OCI-LY3 (cell line): ENCODE measurements at regions not wholly inside any gene's neighbourhood (a gene's known extent, or its start where the extent isn't known, plus 50 kb on each side); places are given as distances from the start of the nearest gene placed in this dataset.
A peak's percentile ranks its signal among the peaks of the same experiment; 100 is the strongest.

Experiments
- H2AFZ ChIP-seq: fragments of 200-600, 300-600 bp; shearing (Covaris generic); 2 replicates; pipeline ENCODE4 v1.6.0; 2014; ENCODE audit warnings: antibody characterized with exemption, low read depth, low read length
- H3K27ac ChIP-seq: fragments of 200-600, 300-600 bp; sonication (generic); 2 replicates; pipeline ENCODE4 v1.5.1; 2014; ENCODE audit warnings: mild to moderate bottlenecking, low read length, moderate library complexity, mixed read lengths
- H3K27me3 ChIP-seq: fragments of 200-600, 300-600 bp; sonication (generic); 2 replicates; pipeline ENCODE4 v1.6.1; 2014; ENCODE audit warnings: low read depth, low read length, mixed read lengths
- H3K36me3 ChIP-seq: fragments of 200-600, 300-600 bp; sonication (generic); replicated peaks from 2 replicates; pipeline ENCODE3; 2014; ENCODE audit warnings: low read depth, low read length, mixed read lengths
- H3K4me1 ChIP-seq: fragments of 300-600, 200-600 bp; sonication (generic); 2 replicates; pipeline ENCODE4 v1.6.1; 2014; ENCODE audit warnings: low read length, mixed read lengths
- H3K4me2 ChIP-seq: fragments of 200-600, 300-600 bp; sonication (generic); 2 replicates; pipeline ENCODE4 v1.6.1; 2014; ENCODE audit warnings: low read length, mixed read lengths
- H3K4me3 ChIP-seq: fragments of 300-600, 200-600 bp; sonication (generic); 2 replicates; pipeline ENCODE4 v1.5.1; 2014; ENCODE audit warnings: antibody characterized with exemption, mild to moderate bottlenecking, low read length, moderate library complexity
- H3K79me2 ChIP-seq: fragments of 300-600, 200-600 bp; shearing (Covaris generic); 2 replicates; pipeline ENCODE4 v1.6.1; 2014; ENCODE audit warnings: mild to moderate bottlenecking, low read length, mixed read lengths
- H3K9ac ChIP-seq: fragments of 300-600, 200-600 bp; shearing (Covaris generic); 2 replicates; pipeline ENCODE4 v1.6.0; 2014; ENCODE audit warnings: mild to moderate bottlenecking, low read length, moderate library complexity
- H3K9me3 ChIP-seq: fragments of 200-600, 300-600 bp; shearing (Covaris generic); 2 replicates; pipeline ENCODE4 v1.6.1; 2014; ENCODE audit warnings: low read length, mixed read lengths; ENCODE audit not compliant: insufficient read depth
- H4K20me1 ChIP-seq: fragments of 200-600, 300-600 bp; sonication (generic); 2 replicates; pipeline ENCODE4 v1.6.1; 2016; ENCODE audit warnings: low read length, mixed read lengths; ENCODE audit not compliant: insufficient read depth
- CTCF ChIP-seq: fragments of 200-600, 300-600 bp; sonication (generic); IDR thresholded peaks from 2 replicates; pipeline ENCODE4 v1.5.1; 2014; ENCODE audit warnings: antibody characterized with exemption, low read length, low read depth
- EZH2phosphoT487 ChIP-seq: fragments of 200-600 bp; shearing (Covaris generic); IDR thresholded peaks from 2 replicates; pipeline ENCODE4 v1.6.1; 2018; ENCODE audit warnings: antibody characterized with exemption, mixed run types, low read depth

GRCh38 chr18:55744206-55744605 is 156.2 kb upstream of the TCF4 start:
- Histone ChIP-seq H3K27ac (no peak overlapping the region), H3K4me2 (no peak overlapping the region), H3K9ac (no peak overlapping the region), H3K36me3 (peaks cover 5% of the 10 kb centered on the region), H3K9me3 (no peaks in the 10 kb centered on the region), H3K4me1 (peaks cover 20% of the 10 kb centered on the region), H4K20me1 (no peaks in the 10 kb centered on the region), H3K27me3 (no peaks in the 10 kb centered on the region), H3K79me2 (no peaks in the 10 kb centered on the region), H2AFZ (no peak overlapping the region), H3K4me3 (no peak overlapping the region)
- TF ChIP-seq EZH2phosphoT487 (no peak), CTCF (no peak)

- Histone ChIP-seq H3K9ac (no peak overlapping the region), H3K9me3 (no peaks in the 10 kb centered on the region), H2AFZ (no peak overlapping the region), H3K79me2 (no peaks in the 10 kb centered on the region), H3K36me3 (peaks cover 5% of the 10 kb centered on the region), H3K27me3 (no peaks in the 10 kb centered on the region), H3K4me3 (no peak overlapping the region), H3K27ac (no peak overlapping the region), H3K4me1 (peaks cover 25% of the 10 kb centered on the region), H4K20me1 (no peaks in the 10 kb centered on the region), H3K4me2 (no peak overlapping the region)
- TF ChIP-seq CTCF (no peak), EZH2phosphoT487 (no peak)
Measured at GRCh38 chr18:55743736-55744135, 155.7 kb upstream of the TCF4 start.

- no peak for TF ChIP-seq EZH2phosphoT487
- TF ChIP-seq CTCF: no peak
- H3K36me3 ChIP-seq: peaks cover 5% of the 10 kb centered on the region
- no peak overlapping the region for H3K9ac ChIP-seq
- no peaks in the 10 kb centered on the region for H4K20me1 ChIP-seq
- no peak overlapping the region for H3K27ac ChIP-seq
- H3K4me1 ChIP-seq: peaks cover 31% of the 10 kb centered on the region
- H3K4me3 ChIP-seq: no peak overlapping the region
- H3K79me2 ChIP-seq: no peaks in the 10 kb centered on the region
- no peaks in the 10 kb centered on the region for H3K9me3 ChIP-seq
- no peaks in the 10 kb centered on the region for H3K27me3 ChIP-seq
- H2AFZ ChIP-seq: no peak overlapping the region
- H3K4me2 ChIP-seq: no peak overlapping the region
Measured at GRCh38 chr18:55743133-55743532, 155.1 kb upstream of the TCF4 start.

GRCh38 chr18:55739488-55739887 is 151.5 kb upstream of the TCF4 start:
- TF ChIP-seq EZH2phosphoT487 (no peak), CTCF (no peak)
- Histone ChIP-seq H3K9me3 (peaks cover 5% of the 10 kb centered on the region; the same call in 1 of the 2 replicates), H3K27ac (peak overlapping the region; percentile 74), H3K4me3 (peak overlapping the region; percentile 8; the same call in 1 of the 2 replicates), H4K20me1 (no peaks in the 10 kb centered on the region), H3K27me3 (no peaks in the 10 kb centered on the region), H3K9ac (peak overlapping the region; percentile 43), H3K36me3 (peaks cover 23% of the 10 kb centered on the region), H3K4me2 (peak overlapping the region; percentile 49), H2AFZ (peak overlapping the region; percentile 39), H3K79me2 (no peaks in the 10 kb centered on the region), H3K4me1 (peaks cover 58% of the 10 kb centered on the region)
